ENCODE measurements at regions not wholly inside any gene's neighbourhood (a gene's known extent, or its start where the extent isn't known, plus 50 kb on each side); places are given as distances from the start of the nearest gene placed in this dataset.

DNA sequence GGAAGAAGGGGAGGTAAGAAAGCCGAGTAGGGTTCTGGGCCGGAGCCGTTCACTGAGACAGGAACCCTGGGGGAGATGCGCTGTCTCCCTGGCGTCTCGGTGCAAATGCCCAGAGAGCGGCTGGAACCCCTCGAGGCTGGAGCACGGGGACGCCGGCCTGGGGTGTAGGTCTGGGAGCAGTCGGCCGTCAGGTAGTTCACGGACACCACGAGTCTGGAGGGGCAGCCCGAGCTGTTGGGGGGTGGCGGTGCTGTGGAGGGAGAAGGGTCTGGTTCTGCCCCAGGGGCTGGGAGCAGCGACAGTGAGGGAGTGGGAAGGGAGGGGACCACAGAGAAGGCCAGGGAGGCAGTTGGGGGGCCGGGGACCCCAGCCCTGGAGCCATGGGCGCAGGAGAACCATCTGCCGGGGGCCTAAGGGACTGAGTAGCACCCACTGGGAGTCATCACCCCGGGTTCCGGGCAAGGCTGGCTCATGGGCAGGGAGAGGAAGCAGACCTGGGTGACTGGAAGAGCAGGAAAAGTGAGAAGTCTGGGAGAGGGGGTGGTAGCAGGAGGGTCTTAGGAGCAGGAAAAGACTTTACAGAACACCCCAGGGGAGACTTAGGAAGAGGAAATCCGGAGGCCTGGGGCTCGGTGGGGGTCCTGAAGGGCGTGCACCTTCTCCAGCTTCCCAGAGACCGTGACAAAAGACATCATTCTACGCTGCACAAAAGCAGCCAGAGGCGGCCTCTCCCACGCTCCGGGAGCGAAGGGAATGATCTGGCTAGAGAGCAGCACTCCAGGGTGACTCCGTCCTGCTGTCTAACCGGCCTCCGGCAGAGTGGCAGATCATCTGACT, 173.1 kb upstream of the SOX1 start:
- H3K36me3 ChIP-seq (ENCODE audit: control insufficient read depth, insufficient read depth, low read length): no peaks in the 10 kb centered on the region
- H3K27me3 ChIP-seq (ENCODE audit: control insufficient read depth, insufficient read depth, low read length): peaks cover 41% of the 10 kb centered on the region
- no peaks in the 10 kb centered on the region for H3K9me3 ChIP-seq (ENCODE audit: control insufficient read depth, insufficient read depth, low read depth, low read length)
- H3K27ac ChIP-seq (ENCODE audit: low read depth, low read length): no peak overlapping the region; the same call in 1 of the 2 replicates
- peak overlapping the region; percentile 65 for H3K4me3 ChIP-seq (ENCODE audit: low read depth, low read length)
- H3K9ac ChIP-seq (ENCODE audit: low read length): peak overlapping the region; percentile 79
- H3K4me1 ChIP-seq (ENCODE audit: control insufficient read depth, insufficient read depth, low read length): peaks cover 15% of the 10 kb centered on the region

- no peak overlapping the region for H3K9ac ChIP-seq (ENCODE audit: low read length)
- H3K27ac ChIP-seq (ENCODE audit: low read depth, low read length): no peak overlapping the region
- peaks cover 21% of the 10 kb centered on the region for H3K4me1 ChIP-seq (ENCODE audit: control insufficient read depth, insufficient read depth, low read length)
- no peaks in the 10 kb centered on the region for H3K9me3 ChIP-seq (ENCODE audit: control insufficient read depth, insufficient read depth, low read depth, low read length)
- no peaks in the 10 kb centered on the region for H3K36me3 ChIP-seq (ENCODE audit: control insufficient read depth, insufficient read depth, low read length)
- no peak overlapping the region for H3K4me3 ChIP-seq (ENCODE audit: low read depth, low read length)
- peaks cover 41% of the 10 kb centered on the region for H3K27me3 ChIP-seq (ENCODE audit: control insufficient read depth, insufficient read depth, low read length)
These were observed 170.8 kb upstream of the SOX1 start for GRCh38 chr13:111895896-111896821.

- H3K36me3 ChIP-seq (ENCODE audit: control insufficient read depth, insufficient read depth, low read length): no peaks in the 10 kb centered on the region
- no peak overlapping the region for H3K9ac ChIP-seq (ENCODE audit: low read length)
- no peak overlapping the region for H3K4me3 ChIP-seq (ENCODE audit: low read depth, low read length)
- no peak overlapping the region for H3K27ac ChIP-seq (ENCODE audit: low read depth, low read length)
- H3K27me3 ChIP-seq (ENCODE audit: control insufficient read depth, insufficient read depth, low read length): peaks cover 31% of the 10 kb centered on the region
- H3K4me1 ChIP-seq (ENCODE audit: control insufficient read depth, insufficient read depth, low read length): peaks cover 19% of the 10 kb centered on the region
- no peaks in the 10 kb centered on the region for H3K9me3 ChIP-seq (ENCODE audit: control insufficient read depth, insufficient read depth, low read depth, low read length)
These were observed 169.6 kb upstream of the SOX1 start for GRCh38 chr13:111897178-111897845.

DNA sequence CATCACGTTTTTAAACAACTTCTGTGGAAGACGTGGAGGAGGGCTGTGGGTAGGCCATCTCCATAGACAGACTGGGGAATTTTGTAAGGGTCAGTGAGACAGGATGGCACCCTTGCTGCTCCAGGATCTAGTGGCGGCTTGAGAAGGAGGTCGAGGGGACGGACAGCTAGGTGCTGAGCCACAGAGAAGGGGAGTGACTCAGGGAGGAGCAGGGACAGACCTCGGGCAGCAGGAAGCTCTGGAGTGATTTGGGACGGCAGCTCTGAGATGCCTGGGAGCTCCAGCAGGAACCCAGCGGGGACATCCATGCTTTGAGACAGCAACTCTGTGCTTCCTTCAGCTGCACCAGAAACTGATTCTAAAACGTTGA, 169.1 kb upstream of the SOX1 start:
- no peak overlapping the region for H3K27ac ChIP-seq (ENCODE audit: low read depth, low read length)
- H3K36me3 ChIP-seq (ENCODE audit: control insufficient read depth, insufficient read depth, low read length): no peaks in the 10 kb centered on the region
- H3K4me1 ChIP-seq (ENCODE audit: control insufficient read depth, insufficient read depth, low read length): peaks cover 14% of the 10 kb centered on the region
- H3K9me3 ChIP-seq (ENCODE audit: control insufficient read depth, insufficient read depth, low read depth, low read length): no peaks in the 10 kb centered on the region
- H3K4me3 ChIP-seq (ENCODE audit: low read depth, low read length): no peak overlapping the region
- no peak overlapping the region for H3K9ac ChIP-seq (ENCODE audit: low read length)
- H3K27me3 ChIP-seq (ENCODE audit: control insufficient read depth, insufficient read depth, low read length): peaks cover 26% of the 10 kb centered on the region

DNA sequence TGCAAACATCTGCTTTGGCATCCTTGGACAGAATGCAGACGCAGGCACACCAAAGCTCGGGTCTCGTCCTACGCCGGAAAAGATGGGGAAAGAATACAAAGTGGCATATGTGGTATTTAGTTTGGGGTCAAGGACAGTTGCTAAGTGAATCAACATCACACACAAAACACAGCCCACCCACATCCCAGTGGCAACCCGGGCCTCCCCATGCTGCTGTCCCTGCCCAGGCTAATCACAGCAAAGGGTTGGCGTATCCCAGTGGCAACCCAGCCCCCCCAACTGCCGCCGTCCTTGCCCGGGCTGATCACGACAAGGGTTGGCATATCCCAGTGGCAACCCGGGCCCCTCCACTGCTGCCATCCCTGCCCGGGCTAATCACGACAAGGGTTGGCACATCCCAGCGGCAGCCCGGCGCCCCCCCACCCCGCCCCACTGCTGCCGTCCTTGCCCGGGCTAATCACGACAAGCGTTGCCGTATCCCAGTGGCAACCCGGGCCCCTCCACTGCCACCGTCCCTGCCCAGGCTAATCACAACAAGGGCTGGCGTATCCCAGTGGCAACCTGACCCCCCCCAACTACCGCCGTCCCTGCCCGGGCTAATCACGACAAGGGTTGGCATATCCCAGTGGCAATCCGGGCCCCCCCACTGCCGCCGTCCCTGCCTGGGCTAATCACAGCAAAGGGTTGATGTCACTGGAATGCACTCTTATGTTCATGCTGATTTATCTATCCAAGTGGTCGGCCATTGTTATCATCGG, 167.8 kb upstream of the SOX1 start:
- Histone ChIP-seq H3K9ac (ENCODE audit: low read length) (no peak overlapping the region), H3K4me3 (ENCODE audit: low read depth, low read length) (no peak overlapping the region), H3K27me3 (ENCODE audit: control insufficient read depth, insufficient read depth, low read length) (peaks cover 13% of the 10 kb centered on the region), H3K9me3 (ENCODE audit: control insufficient read depth, insufficient read depth, low read depth, low read length) (no peaks in the 10 kb centered on the region), H3K4me1 (ENCODE audit: control insufficient read depth, insufficient read depth, low read length) (peaks cover 12% of the 10 kb centered on the region), H3K36me3 (ENCODE audit: control insufficient read depth, insufficient read depth, low read length) (no peaks in the 10 kb centered on the region), H3K27ac (ENCODE audit: low read depth, low read length) (no peak overlapping the region)

GRCh38 chr13:111899714-111900389, 167.1 kb upstream of the SOX1 start:
- Histone ChIP-seq H3K36me3 (ENCODE audit: control insufficient read depth, insufficient read depth, low read length) (no peaks in the 10 kb centered on the region), H3K9me3 (ENCODE audit: control insufficient read depth, insufficient read depth, low read depth, low read length) (no peaks in the 10 kb centered on the region), H3K4me1 (ENCODE audit: control insufficient read depth, insufficient read depth, low read length) (peaks cover 7% of the 10 kb centered on the region; the same call in 1 of the 2 replicates), H3K9ac (ENCODE audit: low read length) (no peak overlapping the region), H3K27ac (ENCODE audit: low read depth, low read length) (no peak overlapping the region), H3K4me3 (ENCODE audit: low read depth, low read length) (no peak overlapping the region), H3K27me3 (ENCODE audit: control insufficient read depth, insufficient read depth, low read length) (peaks cover 5% of the 10 kb centered on the region; the same call in 1 of the 2 replicates)

DNA sequence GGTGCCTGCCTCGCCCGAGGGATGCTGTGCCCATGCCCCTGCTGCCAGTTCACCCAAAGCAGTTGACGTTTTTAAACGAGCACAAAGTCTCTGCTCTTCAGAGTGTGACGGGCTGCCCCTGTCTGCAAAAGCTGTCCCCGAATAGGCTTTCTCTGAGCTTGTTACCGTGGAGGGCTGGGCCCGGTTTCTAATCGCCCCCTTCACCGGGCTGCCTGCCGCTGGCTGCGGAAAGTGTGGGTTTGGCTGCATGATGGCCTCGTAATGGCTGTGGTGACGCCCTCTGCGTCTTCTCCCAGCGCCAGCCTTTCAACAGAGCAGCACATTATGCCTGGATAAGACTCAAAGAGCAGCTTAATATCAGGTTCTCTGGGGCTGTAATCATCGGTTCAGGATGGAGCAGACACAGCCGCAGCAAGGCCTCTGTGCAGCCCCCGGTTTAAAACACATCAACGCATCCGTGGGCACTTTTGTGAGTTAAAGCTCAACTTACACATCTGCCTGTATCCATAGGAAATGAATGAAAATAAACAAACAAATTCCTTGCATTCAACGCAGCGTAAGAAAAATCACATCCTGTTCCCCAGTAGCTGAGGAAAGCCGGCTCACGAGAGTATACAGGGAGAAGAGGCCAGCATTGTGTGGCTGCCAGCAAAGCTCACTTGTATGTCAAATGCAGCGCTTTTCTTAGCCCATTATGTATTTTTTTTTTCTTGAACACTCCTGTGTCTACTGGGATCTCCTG, 166.4 kb upstream of the SOX1 start:
- H3K4me1 ChIP-seq (ENCODE audit: control insufficient read depth, insufficient read depth, low read length): peaks cover 7% of the 10 kb centered on the region; the same call in 1 of the 2 replicates

GRCh38 chr13:111901267-111901915, 165.6 kb upstream of the SOX1 start:
- Histone ChIP-seq H3K36me3 (ENCODE audit: control insufficient read depth, insufficient read depth, low read length) (no peaks in the 10 kb centered on the region), H3K9me3 (ENCODE audit: control insufficient read depth, insufficient read depth, low read depth, low read length) (no peaks in the 10 kb centered on the region), H3K27ac (ENCODE audit: low read depth, low read length) (no peak overlapping the region), H3K4me1 (ENCODE audit: control insufficient read depth, insufficient read depth, low read length) (peaks cover 7% of the 10 kb centered on the region; the same call in 1 of the 2 replicates), H3K9ac (ENCODE audit: low read length) (no peak overlapping the region), H3K27me3 (ENCODE audit: control insufficient read depth, insufficient read depth, low read length) (no peaks in the 10 kb centered on the region), H3K4me3 (ENCODE audit: low read depth, low read length) (no peak overlapping the region)

More for the DNA sequence above, 166.4 kb upstream of the SOX1 start:
- no peaks in the 10 kb centered on the region for H3K27me3 ChIP-seq (ENCODE audit: control insufficient read depth, insufficient read depth, low read length)
- no peaks in the 10 kb centered on the region for H3K9me3 ChIP-seq (ENCODE audit: control insufficient read depth, insufficient read depth, low read depth, low read length)
- H3K9ac ChIP-seq (ENCODE audit: low read length): no peak overlapping the region
- H3K36me3 ChIP-seq (ENCODE audit: control insufficient read depth, insufficient read depth, low read length): no peaks in the 10 kb centered on the region
- H3K27ac ChIP-seq (ENCODE audit: low read depth, low read length): no peak overlapping the region
- no peak overlapping the region for H3K4me3 ChIP-seq (ENCODE audit: low read depth, low read length)

DNA sequence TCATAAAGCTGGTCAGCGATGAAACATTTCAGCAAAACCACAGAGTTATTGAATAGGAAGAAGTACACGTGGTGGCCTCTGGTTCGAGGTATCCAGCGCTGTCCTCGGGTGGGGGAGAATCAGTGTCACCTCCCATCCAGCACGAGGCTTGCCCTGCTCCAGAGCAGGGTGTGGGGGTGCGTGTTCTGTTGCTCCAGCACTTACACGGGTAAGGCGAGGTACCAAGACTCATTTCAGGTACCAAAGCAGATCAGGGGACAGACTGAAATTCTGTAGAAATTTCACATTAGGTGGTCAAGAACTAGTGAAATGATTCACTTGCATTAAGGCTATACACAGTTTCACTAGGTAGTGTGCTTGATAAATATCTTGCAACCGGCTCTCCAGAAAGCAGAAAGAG, 164.2 kb upstream of the SOX1 start:
- no peaks in the 10 kb centered on the region for H3K9me3 ChIP-seq (ENCODE audit: control insufficient read depth, insufficient read depth, low read depth, low read length)
- no peak overlapping the region for H3K27ac ChIP-seq (ENCODE audit: low read depth, low read length)
- H3K4me3 ChIP-seq (ENCODE audit: low read depth, low read length): no peak overlapping the region
- H3K36me3 ChIP-seq (ENCODE audit: control insufficient read depth, insufficient read depth, low read length): no peaks in the 10 kb centered on the region
- H3K4me1 ChIP-seq (ENCODE audit: control insufficient read depth, insufficient read depth, low read length): peaks cover 7% of the 10 kb centered on the region; the same call in 1 of the 2 replicates
- H3K9ac ChIP-seq (ENCODE audit: low read length): no peak overlapping the region
- no peaks in the 10 kb centered on the region for H3K27me3 ChIP-seq (ENCODE audit: control insufficient read depth, insufficient read depth, low read length)

All from HUES6 (cell line).